ENCODE measurements at regions not wholly inside any gene's neighbourhood (a gene's known extent, or its start where the extent isn't known, plus 50 kb on each side); places are given as distances from the start of the nearest gene placed in this dataset.

DNA sequence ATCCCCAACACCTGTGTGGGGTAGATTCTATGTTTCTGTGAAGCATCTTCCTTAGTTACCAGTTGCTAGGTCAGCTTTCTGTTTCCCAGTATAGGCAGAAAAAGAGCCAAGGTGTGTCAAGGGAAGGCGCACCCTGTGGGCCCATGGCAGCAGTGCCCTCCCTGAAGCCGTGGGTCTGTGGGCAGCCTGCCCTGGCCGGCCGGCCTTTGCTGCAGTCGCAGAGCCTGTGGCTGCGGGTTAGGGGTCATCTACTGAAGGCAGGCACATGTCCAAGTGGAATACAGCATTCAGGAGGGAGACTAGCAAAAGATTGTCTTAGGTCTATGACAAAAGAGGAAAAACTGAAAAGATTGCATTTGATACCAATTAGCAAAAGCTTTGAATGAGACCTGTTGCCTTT is 214.0 kb downstream of the IRS2 start:
- H2AFZ ChIP-seq (ENCODE audit: low read length): no peak overlapping the region
- H4K8ac ChIP-seq (replicated peaks; ENCODE audit: insufficient read length, low read depth, low read length): no peak overlapping the region
- no peak overlapping the region for H3K27ac Mint-ChIP-seq
- H3K27me3 ChIP-seq (ENCODE audit: insufficient read depth, low read length): no peaks in the 10 kb centered on the region
- TF ChIP-seq, protein P1, sequence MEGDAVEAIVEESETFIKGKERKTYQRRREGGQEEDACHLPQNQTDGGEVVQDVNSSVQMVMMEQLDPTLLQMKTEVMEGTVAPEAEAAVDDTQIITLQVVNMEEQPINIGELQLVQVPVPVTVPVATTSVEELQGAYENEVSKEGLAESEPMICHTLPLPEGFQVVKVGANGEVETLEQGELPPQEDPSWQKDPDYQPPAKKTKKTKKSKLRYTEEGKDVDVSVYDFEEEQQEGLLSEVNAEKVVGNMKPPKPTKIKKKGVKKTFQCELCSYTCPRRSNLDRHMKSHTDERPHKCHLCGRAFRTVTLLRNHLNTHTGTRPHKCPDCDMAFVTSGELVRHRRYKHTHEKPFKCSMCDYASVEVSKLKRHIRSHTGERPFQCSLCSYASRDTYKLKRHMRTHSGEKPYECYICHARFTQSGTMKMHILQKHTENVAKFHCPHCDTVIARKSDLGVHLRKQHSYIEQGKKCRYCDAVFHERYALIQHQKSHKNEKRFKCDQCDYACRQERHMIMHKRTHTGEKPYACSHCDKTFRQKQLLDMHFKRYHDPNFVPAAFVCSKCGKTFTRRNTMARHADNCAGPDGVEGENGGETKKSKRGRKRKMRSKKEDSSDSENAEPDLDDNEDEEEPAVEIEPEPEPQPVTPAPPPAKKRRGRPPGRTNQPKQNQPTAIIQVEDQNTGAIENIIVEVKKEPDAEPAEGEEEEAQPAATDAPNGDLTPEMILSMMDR (conservative IDR thresholded peaks at IDR 0.05): no peak
- no peaks in the 10 kb centered on the region for H4K20me1 ChIP-seq (ENCODE audit: control insufficient read depth, insufficient read depth, insufficient read length)
- no peak overlapping the region for H3K4me3 Mint-ChIP-seq
- no peaks in the 10 kb centered on the region for H3K23me2 ChIP-seq (ENCODE audit: insufficient read length, low read depth, low read length, poor library complexity, severe bottlenecking)
- no peak for DNase-seq
- H3K23ac ChIP-seq (ENCODE audit: insufficient read length, low read depth, low read length): no peak overlapping the region
- no peaks in the 10 kb centered on the region for H3K4me1 ChIP-seq (ENCODE audit: insufficient read depth, low read length)
- H3K56ac ChIP-seq (ENCODE audit: insufficient read length, low read depth, low read length): no peak overlapping the region
- no peak overlapping the region for H3K9ac ChIP-seq (ENCODE audit: extremely low read depth, insufficient read length, low read length)
- H4K5ac ChIP-seq (ENCODE audit: insufficient read length, low read depth, low read length): no peak overlapping the region
- H3T11ph ChIP-seq (ENCODE audit: low read length): no peak overlapping the region
- no peak overlapping the region for H3K18ac ChIP-seq (ENCODE audit: insufficient read length, low read depth, low read length)
- H3K27me3 Mint-ChIP-seq (ENCODE audit: low read depth): no peaks in the 10 kb centered on the region
- H2BK15ac ChIP-seq (ENCODE audit: low read depth, low read length): no peak overlapping the region
- H2BK12ac ChIP-seq (ENCODE audit: insufficient read length, low read depth, low read length): no peak overlapping the region
- no peak overlapping the region; the same call in 1 of the 2 replicates for H3K14ac ChIP-seq (ENCODE audit: insufficient read depth, low read length)
- no peak overlapping the region for H2BK120ac ChIP-seq (ENCODE audit: low read depth, low read length, poor library complexity, severe bottlenecking)
- H3K79me2 ChIP-seq (ENCODE audit: insufficient read depth, low read length): no peaks in the 10 kb centered on the region
- no peak overlapping the region for H3K4me2 ChIP-seq (ENCODE audit: insufficient read depth, insufficient read length, low read length)
- WGBS (ENCODE audit: extremely low coverage, insufficient read length, low lambda C conversion rate): no CpG with 5 or more reads among the region's 6 CpGs
- no peak overlapping the region for H2AK5ac ChIP-seq (ENCODE audit: insufficient read length, low read length)
- H2BK5ac ChIP-seq (ENCODE audit: insufficient read length, low read length): no peak overlapping the region
- H2BK20ac ChIP-seq (ENCODE audit: low read depth, low read length, poor library complexity, severe bottlenecking): no peak overlapping the region
- H3K79me1 ChIP-seq (ENCODE audit: insufficient read depth, low read depth, low read length, poor library complexity, severe bottlenecking): no peaks in the 10 kb centered on the region
- H3K4me1 Mint-ChIP-seq: peaks cover 0 to 5% of the 10 kb centered on the region in 2 experiments; a peak in 2 of 4 replicates
- no peaks in the 10 kb centered on the region for H3K9me3 ChIP-seq (ENCODE audit: control insufficient read depth, low read depth, low read length)
- no peak overlapping the region for H3K27ac ChIP-seq (ENCODE audit: insufficient read length, low read depth, low read length)
- H3K36me3 Mint-ChIP-seq (ENCODE audit: insufficient read depth in 1 of 3, low read depth in 3 of 3): no peaks in the 10 kb centered on the region; a peak in 1 of 7 replicates
- no peak overlapping the region for H4K91ac ChIP-seq (ENCODE audit: insufficient read length, low read depth, low read length)
- H3K4ac ChIP-seq (ENCODE audit: low read depth, low read length): no peak overlapping the region
- no peaks in the 10 kb centered on the region for H3K9me3 Mint-ChIP-seq

Data from H9 (cell line).